HG02884 (cell line): ENCODE measurements at regions not wholly inside any gene's neighbourhood (a gene's known extent, or its start where the extent isn't known, plus 50 kb on each side); places are given as distances from the start of the nearest gene placed in this dataset.
A peak's percentile ranks its signal among the peaks of the same experiment; 100 is the strongest.

Experiments
- ATAC-seq: cut with Tn5 transposase; IDR thresholded peaks from one replicate; pipeline ENCODE4 v1.9.1; 2021; ENCODE audit warnings: mild to moderate bottlenecking, moderate library complexity; ENCODE audit not compliant: unreplicated experiment

GRCh38 chr12:89257340-89257739 lies 95.0 kb downstream of the DUSP6 start:
- ATAC-seq = no peak

DNA sequence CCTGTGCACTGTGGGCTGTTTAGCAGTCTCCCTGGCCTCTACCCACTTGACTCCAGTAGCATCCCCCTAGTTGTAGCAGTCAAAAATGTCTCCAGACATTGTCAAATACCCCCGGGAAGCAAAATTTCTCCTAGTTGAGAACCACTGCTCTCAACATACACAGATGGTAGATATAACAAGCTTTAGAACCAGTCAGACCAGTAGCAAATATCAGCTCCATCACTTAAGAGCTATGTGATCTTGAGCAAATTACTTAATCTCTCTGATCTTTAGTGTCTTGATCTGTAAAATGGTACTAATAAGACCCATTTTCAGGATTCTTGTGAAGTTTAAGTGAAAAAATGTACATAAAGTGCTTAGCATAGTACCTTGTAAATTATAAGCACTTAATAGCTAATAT lies 96.2 kb downstream of the DUSP6 start:
- no peak for ATAC-seq

DNA sequence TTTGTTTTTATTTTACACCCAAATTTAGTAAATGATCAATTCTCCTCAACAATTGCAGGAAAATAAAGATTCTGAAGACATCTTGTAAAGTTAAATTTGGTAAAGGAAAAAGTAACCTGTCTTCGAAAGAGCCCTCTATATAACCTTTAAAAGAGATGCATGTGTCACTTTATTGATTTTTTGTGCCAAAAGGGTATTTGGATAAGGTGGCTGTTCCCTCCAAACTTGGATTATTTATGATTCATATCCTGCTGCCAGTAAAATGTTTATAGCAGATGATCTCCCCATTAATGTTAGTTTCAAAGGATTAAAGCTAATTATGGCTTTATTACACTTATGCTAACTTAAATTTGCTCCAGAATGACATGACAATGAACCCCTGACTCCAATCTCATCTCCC lies 98.8 kb downstream of the DUSP6 start:
- no peak for ATAC-seq

DNA sequence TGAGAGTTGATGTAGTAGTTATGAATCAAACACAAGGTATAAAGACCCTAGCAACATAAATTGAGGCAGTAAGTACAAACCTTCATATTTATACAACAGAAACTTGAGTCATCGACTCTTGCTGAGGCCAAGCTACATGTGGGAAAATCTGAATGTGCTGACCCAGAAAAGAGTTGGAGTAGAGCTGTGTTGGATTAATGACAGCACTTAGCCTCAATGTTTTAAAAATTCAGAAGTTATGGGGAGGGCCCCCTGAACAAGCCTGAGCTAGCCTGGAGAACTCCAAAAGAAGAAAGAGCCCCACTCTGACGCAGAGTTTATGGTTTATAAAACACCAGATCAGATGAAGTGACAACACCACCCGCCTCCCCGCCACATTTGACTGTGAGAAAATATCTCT lies 100.0 kb downstream of the DUSP6 start:
- ATAC-seq = no peak

GRCh38 chr12:89251342-89252271 lies 100.7 kb downstream of the DUSP6 start:
- ATAC-seq = no peak

- no peak for ATAC-seq
These were observed 101.7 kb downstream of the DUSP6 start for GRCh38 chr12:89250636-89251035.

DNA sequence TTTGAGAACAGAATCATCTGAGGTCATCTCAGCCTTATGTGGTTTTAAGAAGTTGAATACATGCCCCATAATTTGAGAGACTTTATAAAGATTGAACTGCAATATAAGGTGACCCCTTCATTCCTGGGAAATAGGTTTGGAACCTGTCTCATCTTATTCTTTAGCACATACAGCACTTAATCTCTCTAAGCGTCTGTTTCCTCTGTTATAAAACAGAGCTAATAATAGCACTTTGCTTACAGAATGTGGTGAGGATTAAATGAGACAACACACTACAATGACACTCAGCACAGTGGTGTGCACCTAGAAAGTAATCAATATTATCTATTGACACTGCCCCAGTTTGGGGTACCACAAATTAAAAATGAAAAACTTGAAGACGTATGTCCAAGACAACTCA lies 102.1 kb downstream of the DUSP6 start:
- ATAC-seq = no peak

DNA sequence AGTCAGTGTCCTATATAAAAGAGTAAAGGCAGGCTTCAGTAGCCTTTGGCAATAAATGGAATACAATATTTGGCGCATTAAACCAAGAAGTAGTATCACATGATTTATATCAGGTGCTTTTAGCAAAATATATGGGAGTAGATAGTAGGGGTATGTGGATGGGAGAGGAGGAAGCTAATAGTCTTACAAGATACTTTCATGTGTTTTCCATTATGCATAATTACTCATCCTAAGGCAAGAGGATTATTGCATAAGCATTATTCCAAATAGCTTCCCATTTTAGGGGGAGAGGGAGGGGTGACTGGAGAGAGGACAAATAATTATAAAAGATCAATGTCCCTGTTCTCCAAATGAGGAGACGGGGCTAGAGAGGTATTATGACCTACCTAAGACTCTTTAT lies 104.3 kb downstream of the DUSP6 start:
- no peak for ATAC-seq

- ATAC-seq = no peak
These were observed 104.8 kb downstream of the DUSP6 start for GRCh38 chr12:89247541-89247942.

DNA sequence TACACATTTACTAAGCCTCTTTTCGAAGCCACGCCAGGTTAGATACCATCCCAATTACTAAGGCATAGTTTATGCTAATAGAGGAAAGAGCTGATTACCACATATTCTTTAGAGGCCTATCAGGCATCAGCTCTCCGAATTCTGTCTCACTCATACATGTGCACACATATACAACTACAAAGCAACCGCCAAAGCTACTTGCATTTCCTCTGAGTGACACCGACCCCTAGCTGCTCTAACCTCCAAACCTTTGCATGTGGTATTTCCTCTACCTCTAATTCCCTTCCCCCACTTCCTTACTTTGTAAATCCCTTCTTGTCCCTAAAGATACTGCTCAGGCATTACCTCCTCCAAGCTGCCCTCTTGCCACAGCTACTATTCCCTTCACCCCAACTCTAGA lies 107.2 kb downstream of the DUSP6 start:
- ATAC-seq = no peak

- ATAC-seq = peak; percentile 63
These were observed 107.8 kb downstream of the DUSP6 start for GRCh38 chr12:89244536-89244935.

GRCh38 chr12:89243771-89244170 lies 108.5 kb downstream of the DUSP6 start:
- ATAC-seq = no peak

DNA sequence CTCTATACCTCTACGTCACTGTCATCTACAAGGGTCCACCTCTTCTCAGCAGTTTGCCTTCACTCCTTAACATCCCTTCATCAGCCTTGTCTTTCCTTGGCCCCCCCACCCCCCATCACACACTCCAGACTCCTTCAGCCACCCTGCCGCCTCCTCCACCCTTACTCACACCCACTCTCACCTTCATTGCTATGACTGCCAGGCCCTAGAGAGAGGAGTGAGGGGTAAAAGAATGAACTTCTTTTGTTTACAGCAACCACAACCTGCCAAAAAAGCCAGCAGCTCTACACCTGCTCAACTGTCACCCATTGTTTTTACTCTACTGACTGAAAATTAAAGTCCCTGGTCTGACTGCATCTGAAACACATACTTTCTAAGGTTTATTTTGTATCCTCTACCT lies 112.8 kb downstream of the DUSP6 start:
- no peak for ATAC-seq

DNA sequence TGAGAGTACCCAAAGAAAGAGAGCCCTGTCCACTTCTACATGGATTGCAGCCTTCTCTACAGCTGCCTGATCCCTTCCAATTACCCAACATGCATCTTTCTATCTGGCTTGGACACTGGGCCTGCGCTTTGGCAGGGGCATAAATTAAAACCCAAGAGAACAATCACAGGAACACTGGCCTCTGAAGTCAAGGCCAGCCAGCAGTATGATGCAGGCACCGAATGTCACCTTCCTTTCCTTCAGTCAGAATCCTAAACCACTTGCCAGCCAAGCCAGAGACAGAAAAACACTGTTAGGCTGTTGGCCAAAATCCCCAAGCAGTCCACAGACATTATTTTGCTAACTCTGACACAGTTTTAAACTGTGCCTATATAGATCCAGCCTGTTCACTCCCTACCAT lies 113.7 kb downstream of the DUSP6 start:
- ATAC-seq = no peak

DNA sequence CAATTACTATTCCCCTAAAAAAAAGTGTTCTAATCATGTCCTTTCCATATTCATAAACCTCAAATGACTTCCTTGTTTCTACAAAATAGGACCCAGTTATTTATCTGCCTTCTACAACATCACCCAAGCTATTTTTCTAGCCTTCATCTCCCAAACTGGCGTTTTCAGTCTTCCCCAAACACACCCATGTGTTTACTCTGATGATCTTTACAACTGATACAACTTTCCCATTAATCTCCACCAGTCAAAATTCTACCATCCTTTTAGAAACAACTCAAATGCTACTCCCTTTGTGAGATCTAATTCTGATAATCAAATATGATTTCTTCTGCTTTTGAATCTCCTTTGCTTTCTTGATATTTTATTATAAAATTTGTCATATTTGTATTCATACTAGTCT lies 114.5 kb downstream of the DUSP6 start:
- ATAC-seq = no peak

GRCh38 chr12:89236748-89237383 lies 115.4 kb downstream of the DUSP6 start:
- ATAC-seq = no peak

DNA sequence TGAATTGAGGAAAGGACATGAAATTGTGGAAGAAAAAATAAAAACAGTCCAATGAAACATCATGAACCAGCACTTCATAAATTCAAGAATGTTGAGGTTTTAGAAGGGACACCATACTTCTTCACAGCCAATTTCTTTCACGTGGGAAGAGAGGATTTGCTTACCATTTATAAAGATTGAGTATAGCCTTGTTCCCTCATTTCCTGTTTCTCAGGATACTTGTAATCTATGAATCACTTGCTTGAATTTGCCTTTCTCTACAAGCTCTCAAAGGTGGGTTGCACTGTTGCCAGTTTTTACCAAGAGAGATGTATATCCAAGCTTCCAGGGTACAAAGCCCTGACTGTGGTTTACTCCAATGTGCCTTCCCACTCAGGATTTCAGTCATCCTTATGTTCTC lies 116.1 kb downstream of the DUSP6 start:
- no peak for ATAC-seq

GRCh38 chr12:89235189-89235993 lies 116.9 kb downstream of the DUSP6 start:
- ATAC-seq = no peak

DNA sequence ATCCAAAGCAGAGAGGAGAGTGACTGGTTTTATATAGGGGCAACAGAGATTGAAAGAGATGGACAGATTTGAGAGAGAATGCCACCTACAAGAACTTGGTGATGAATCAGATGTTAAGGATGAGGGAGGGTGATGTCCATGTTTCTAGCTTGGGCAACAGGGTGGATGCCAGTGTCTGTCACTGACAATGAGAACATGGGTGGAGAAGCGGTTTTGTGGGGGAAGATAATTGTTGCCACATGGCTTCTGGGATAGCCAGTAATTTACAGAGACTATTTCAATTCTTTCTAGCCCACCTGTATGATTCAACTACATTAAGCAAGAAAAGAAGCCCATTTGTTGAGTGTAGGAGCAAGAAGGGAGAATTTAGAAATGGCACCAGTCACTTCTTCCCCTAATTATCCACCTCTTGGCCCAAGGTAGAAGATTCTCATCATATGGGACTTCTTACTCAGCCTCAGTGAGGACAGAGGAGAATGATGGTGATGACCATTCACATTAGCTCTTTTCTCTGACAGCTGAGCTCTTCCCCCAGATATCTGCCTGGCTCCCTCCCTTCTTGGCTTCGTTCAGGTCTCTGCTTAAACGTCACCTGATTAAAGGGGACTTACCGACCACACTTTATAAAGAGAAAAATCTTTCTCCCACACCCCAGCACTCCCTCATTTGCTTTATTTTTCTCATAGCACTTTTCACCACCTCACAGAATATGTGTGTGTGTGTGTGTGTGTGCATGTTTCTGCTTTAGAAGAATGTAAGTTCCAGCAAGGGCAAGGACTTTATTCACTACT lies 117.8 kb downstream of the DUSP6 start:
- ATAC-seq = no peak

DNA sequence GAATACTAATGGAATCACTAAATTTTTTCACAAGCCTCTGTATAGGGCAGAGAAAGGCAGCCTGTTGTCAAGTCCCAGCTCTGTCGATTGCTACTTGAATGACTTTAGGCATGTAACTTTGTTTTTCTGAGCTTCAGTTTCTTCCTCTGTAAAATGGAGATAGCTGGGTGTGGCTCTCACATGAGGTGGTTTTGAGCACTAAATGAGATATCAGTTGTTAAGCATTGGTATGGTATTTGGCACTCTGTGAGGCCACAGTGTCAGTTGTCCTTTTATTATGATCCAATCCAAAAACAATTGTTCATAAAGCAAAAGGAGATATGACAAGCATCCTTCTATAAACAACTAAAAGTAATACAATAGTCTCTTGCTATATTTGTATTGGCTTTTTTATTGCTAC lies 120.6 kb downstream of the DUSP6 start:
- ATAC-seq = no peak
